Motor neuron (in vitro differentiated cells): ENCODE measurements at regions not wholly inside any gene's neighbourhood (a gene's known extent, or its start where the extent isn't known, plus 50 kb on each side); places are given as distances from the start of the nearest gene placed in this dataset.
"Not testable (repeated sequence)": the region's sequence is repeated elsewhere in the genome, so short reads cannot be mapped to it uniquely, and the experiment has no call there.

ENCODE experiments used
- ATAC-seq, 8 experiments: fragments of 200-7000 bp; cut with Tn5 transposase; replicated peaks in 6 of 8; 2 replicates each; pipeline ENCODE4 v1.8.0; 2021; ENCODE audit warnings: mild to moderate bottlenecking in 8 of 8, moderate library complexity in 8 of 8
- H3K27ac ChIP-seq, 2 donors: fragments of 250-450 bp; sonication (Bioruptor Pico); 2 replicates each; pipeline ENCODE4 v1.9.0; 2021; ENCODE audit warnings: antibody characterized with exemption in 2 of 2, mild to moderate bottlenecking in 2 of 2, moderate library complexity in 1 of 2
- H3K4me1 ChIP-seq, 2 donors: fragments of 250-450 bp; sonication (Bioruptor Pico); replicated peaks in 1 of 2; 2 replicates each; pipeline ENCODE4 v1.6.1; 2021; ENCODE audit warnings: antibody characterized with exemption in 2 of 2, mild to moderate bottlenecking in 2 of 2, moderate library complexity in 1 of 2
- H3K4me3 ChIP-seq, 5 donors: fragments of 250-450 bp; sonication (Bioruptor Pico); 2 replicates each; pipeline ENCODE4 v1.9.0; 2021; ENCODE audit warnings: antibody characterized with exemption in 5 of 5, mild to moderate bottlenecking in 5 of 5, moderate library complexity in 4 of 5
- WGBS, 10 experiments: fragments of 450-650 bp; shearing (Covaris generic); methylation state at CpG; one replicate each; pipeline ENCODE4 v1.0.0; 2022; 5-methylcytosine and 5-hydroxymethylcytosine counted together
- in situ Hi-C, 9 experiments: fragments of 400-800 bp; cut with MboI; loops; one replicate each; pipeline ENCODE4 v1.15.0; 2021; ENCODE audit warnings: low sequenced_read_pairs in 9 of 9, low pct_unique_long_range_greater_than_20kb in 2 of 9; ENCODE audit not compliant: unreplicated experiment in 9 of 9

DNA sequence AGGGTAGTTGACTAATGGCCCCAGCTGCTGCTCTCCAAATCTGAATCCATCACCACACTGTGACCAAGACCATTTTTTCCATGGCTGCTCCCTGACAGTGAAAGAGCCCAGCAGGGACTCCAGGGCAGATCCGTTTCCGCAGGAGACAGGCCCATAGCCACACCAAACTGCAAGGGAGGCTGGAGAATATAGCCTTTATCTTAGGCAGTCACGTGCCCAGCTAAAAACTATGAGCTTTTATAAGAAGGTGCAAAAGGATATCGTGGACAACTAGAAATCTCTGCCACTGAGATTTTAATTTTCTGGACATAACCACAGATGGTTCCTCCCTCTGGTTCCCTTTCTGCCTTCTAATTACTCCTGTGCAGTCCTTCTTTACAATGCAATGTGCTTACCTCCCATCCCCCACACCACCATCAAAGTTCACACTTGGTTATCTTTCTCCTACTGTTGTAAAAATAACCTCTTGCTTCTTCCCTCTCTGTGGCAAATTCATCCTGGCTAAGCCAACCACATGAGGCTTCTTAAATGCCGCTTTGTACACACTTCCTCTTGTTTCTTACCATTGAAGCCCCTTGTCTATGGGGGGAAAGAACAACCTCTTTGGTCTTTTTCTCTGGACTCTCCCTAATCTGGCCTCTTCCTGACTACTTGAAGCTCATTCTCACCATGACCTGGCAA, 233.7 kb downstream of the SHQ1 start:
- Histone ChIP-seq H3K27ac (no peak overlapping the region), H3K4me3 (no peak overlapping the region), H3K4me1 (peaks cover 10 to 14% of the 10 kb centered on the region in 2 donors)
- WGBS, 10 experiments: 66 to 94% (median 89%) methylated on average over 1 to 4 of the region's 5 CpGs; no CpG with 5 or more reads in 3 of the 10 experiments
- in situ Hi-C loops: no loop called here
- no peak for ATAC-seq

DNA sequence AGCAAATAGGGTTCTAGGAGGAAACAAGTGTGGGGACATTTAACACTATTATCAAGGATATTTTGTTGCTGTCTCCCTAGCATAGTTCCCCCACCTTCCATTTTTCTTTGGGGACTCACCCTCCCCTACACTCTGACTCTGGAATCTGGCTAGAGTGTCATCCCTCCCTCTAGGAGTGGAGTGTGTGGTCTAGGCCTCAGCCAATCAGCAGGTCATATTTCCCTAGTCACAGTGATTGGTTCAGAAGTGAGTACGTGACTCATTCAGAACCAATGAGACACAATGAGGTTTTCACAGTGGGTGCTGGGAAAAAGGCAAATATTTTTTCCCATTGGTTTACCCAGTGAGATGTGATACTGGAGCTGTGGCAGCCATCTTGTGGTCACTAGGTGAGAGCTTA, 234.4 kb downstream of the SHQ1 start:
- 60 to 100% (median 81%) methylated on average over 1 of the region's 1 CpG; no CpG with 5 or more reads in 4 of the 10 experiments for WGBS, 10 experiments
- no peak for ATAC-seq
- in situ Hi-C loops: no loop called here
- peaks cover 10 to 14% of the 10 kb centered on the region in 2 donors for H3K4me1 ChIP-seq
- no peak overlapping the region for H3K4me3 ChIP-seq
- no peak overlapping the region for H3K27ac ChIP-seq

DNA sequence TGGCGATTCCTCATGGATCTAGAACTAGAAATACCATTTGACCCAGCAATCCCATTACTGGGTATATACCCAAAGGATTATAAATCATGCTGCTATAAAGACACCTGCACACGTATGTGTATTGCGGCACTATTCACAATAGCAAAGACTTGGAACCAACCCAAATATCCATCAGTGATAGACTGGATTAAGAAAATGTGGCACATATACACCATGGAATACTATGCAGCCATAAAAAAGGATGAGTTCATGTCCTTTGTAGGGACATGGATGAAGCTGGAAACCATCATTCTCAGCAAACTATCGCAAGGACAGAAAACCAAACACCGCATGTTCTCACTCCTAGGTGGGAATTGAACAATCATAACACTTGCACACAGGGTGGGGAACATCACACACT, 239.1 kb downstream of the SHQ1 start:
- H3K4me1 ChIP-seq: peaks cover 12 to 14% of the 10 kb centered on the region in 2 donors
- WGBS, 10 experiments: 20 to 93% methylated on average over 1 to 3 of the region's 5 CpGs; no CpG with 5 or more reads in 8 of the 10 experiments
- in situ Hi-C loops, ATAC-seq, H3K4me3 ChIP-seq, H3K27ac ChIP-seq: not testable (repeated sequence)

DNA sequence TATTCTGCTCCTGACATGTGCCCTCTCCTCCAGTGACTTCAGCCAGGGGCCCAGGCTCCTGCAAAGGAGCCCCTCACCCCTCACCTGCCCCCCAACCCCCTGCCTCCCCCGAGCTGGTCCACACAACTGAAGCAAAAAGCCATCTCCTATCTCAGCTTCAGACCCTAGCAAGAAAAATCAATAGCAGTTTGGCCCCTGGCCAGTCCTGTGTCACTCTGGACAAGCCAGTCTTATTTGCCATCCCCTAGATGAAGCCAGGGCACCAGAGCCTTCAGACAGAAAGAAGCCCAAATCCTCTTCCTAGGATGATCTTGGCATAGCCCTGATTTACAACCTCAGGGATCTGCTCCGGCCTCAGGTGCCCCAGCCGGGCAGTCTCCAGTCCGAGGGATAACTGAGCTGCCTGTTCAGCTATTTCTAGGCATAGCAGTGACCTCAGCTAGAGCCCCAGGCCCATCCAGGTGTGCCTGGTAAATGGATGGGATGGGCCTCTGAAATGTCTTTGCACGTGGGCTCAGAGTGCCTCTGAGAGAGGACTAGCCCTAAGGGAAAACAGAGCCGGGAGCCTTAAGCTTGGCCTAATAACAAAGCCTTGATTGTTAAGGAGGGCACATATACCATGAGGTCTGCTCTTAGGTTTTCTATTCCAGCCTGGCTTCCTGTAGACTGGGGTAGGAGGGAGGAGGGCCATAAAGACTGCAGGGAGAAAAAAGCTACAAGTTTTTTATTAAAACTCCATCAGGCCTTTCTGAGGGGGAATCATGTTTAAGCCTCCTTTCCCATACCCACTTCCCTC, 242.0 kb downstream of the SHQ1 start:
- WGBS, 10 experiments: 60 to 100% (median 68%) methylated on average over 1 to 4 of the region's 6 CpGs; no CpG with 5 or more reads in 6 of the 10 experiments
- ATAC-seq: peak in 2 of 8 experiments; percentile 24 to 43
- H3K4me1 ChIP-seq: peaks cover 14 to 16% of the 10 kb centered on the region in 2 donors
- in situ Hi-C loops: no loop called here
- H3K27ac ChIP-seq: no peak overlapping the region
- no peak overlapping the region for H3K4me3 ChIP-seq

DNA sequence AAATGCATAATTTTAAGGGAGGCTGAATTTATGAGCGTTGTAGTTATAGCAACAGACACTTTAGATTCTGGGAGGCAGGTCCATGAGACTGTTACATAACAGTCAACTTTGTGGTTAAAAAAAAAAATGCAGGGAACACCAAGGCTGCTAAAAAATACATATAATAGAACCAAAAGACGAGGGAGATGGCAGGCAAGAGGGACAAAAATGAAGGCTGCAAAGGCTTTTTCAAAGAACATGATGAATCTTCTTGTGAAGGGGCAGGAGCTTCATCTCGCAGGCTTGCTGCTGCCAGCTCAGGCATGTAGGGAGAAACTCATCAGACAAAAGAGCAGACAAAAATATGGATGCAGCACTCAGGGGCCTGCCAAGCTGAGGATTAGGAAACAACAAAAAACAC, 243.9 kb downstream of the SHQ1 start:
- Histone ChIP-seq H3K4me3 (no peak overlapping the region), H3K27ac (no peak overlapping the region), H3K4me1 (peaks cover 16 to 21% of the 10 kb centered on the region in 2 donors)
- ATAC-seq: no peak
- in situ Hi-C loops: no loop called here
- 0 to 100% (median 56%) methylated on average over 1 to 3 of the region's 3 CpGs; no CpG with 5 or more reads in 2 of the 10 experiments for WGBS, 10 experiments

DNA sequence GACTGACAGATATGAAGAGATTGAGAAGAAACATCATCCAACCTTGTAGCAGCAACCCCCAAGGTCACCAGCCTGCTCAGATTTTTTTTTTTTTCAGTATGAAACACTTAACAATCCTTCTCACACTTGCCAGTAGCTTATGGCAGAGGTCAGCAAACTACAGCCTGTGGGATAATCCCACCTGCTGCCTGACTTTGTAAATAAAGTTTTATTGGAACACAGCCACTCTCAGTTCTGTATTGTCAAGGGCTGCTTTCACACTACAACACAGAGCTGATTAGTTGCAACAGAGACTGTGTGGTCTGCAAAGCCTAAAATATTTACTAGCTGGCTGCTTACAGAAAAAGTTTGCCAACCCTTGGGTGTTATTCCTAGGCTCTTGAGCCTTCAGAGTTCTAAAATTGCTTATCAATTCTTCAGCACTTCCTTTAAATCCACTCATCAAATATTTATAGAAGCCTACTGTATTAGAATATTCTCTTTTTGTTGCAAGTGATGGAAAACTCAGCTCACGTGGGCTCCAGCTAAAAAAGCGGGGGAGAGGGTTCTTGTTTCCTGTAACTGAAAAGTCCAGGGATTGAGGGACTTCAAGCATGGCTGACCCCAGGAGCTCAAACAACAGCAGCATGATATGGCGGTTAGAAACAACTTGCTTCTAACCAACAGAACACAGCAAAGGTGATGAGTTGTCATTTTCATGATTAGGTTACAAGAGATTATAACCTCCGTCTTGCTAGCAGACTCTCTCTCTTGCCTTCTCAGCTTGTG, 246.1 kb downstream of the SHQ1 start:
- H3K27ac ChIP-seq: no peak overlapping the region
- no peak for ATAC-seq
- H3K4me1 ChIP-seq: peaks cover 23 to 31% of the 10 kb centered on the region in 2 donors
- 38 to 100% (median 90%) methylated on average over 1 to 3 of the region's 4 CpGs; no CpG with 5 or more reads in 2 of the 10 experiments for WGBS, 10 experiments
- H3K4me3 ChIP-seq: no peak overlapping the region
- in situ Hi-C loops: no loop called here

DNA sequence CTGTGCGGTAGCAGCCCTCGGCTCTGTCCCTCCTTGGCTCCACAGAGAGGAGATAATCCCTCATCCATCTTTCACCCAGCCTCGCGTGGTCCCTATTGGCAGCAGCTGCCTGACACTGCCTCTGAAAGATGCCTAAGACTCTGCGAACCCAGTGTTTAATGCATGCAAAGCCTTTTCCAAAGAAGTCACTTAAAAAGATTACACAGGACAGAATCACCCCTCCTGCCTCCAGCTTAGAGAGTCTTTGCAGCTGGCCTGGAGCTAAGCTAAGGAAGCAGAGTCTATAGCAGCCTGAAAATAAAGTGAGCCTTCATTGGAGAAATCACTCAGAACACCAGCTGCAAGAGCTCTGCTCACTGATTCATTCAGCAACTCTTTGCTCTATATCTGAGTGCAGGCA, 247.2 kb downstream of the SHQ1 start:
- H3K27ac ChIP-seq: peak overlapping the region in 1 of 2 donors; percentile 45
- no peak overlapping the region for H3K4me3 ChIP-seq
- WGBS, 10 experiments: 20 to 69% (median 45%) methylated on average over 1 to 5 of the region's 5 CpGs; no CpG with 5 or more reads in 2 of the 10 experiments
- in situ Hi-C loops: no loop called here
- ATAC-seq: peak in 5 of 8 experiments; percentile 11 to 46 (median 35)
- peaks cover 21 to 30% of the 10 kb centered on the region in 2 donors for H3K4me1 ChIP-seq

DNA sequence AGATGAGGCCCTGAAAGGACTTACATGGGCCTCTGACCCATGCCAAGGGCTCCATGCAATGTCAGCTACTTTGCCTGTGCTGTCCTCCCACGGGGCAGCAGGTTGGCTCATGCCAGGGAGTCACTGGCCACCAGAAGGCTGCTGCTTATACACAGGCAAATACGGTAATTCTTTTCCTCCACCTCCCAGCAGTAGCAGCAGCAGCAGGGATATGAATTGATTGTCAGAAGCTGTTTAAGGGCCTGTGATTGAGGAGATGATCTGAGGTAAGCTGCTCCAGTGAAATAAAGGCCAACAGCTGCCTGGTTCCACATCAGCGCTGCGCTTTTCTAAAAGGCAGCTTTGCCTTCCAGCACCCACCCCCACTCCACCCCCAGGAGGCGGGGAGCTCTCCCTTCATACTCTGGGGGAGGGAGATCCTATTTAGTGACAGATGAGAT, 250.5 kb downstream of the SHQ1 start:
- WGBS, 10 experiments: 0 to 43% (median 19%) methylated on average over 1 to 3 of the region's 5 CpGs; no CpG with 5 or more reads in 6 of the 10 experiments
- no peak overlapping the region for H3K4me3 ChIP-seq
- peak overlapping the region; percentile 32 to 52 for H3K27ac ChIP-seq
- peak; percentile 52 to 92 (median 80) for ATAC-seq
- in situ Hi-C loops: no loop called here
- H3K4me1 ChIP-seq: peaks cover 18 to 40% of the 10 kb centered on the region in 2 donors

DNA sequence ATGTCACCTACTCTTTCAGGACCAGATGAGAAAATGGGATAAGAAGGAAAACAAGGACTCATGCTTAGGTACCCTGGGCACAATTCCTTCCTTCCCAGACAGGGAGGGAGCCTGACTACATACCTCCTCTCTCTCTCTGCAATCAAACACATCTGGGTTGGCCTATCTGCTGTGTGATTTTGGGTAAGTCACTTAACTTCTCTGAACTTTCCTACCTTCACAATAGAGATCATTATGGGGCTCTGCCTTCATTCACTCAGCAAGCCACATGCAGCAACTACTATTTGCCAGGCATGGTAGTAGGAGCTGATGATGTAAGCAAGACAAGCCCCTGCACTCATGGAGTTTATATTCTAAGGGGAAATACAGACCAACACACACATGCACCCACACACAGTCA, 251.2 kb downstream of the SHQ1 start:
- Histone ChIP-seq H3K4me3 (no peak overlapping the region), H3K27ac (no peak overlapping the region), H3K4me1 (peaks cover 18 to 41% of the 10 kb centered on the region in 2 donors)
- ATAC-seq: no peak
- in situ Hi-C loops: no loop called here

DNA sequence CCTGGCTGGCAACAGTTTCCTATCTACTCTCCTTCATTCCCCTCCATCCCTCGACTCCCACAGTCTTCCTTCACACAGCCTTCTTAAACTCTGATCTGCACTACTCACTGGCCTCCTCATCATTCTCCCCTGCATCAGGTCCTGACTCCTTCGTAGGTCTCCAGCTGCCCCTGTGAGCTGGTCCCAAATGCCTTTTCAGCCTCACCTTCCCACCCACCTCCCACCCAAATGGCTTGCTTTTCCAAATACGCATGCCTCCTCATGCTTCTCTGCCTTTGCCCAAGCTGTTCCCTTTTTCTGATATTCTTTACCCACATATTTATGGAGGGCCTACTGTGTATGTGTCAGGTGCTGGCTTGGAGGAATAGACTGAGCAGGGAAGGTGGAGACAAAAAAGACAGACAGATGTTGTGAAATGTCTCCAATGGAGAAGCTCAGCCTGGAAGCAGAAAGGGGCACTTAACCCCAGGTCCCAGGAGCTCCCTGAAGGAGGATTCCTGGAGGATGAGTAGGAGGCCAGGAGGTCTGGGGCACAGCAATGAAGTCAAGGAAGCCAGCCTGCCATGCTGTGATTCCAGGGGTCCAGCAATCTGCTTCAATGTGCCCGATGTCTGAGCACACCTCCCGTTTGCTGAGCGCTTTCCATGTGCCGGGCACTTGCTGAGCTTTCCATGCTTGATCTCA, 252.2 kb downstream of the SHQ1 start:
- 62 to 100% (median 81%) methylated on average over 1 to 4 of the region's 7 CpGs; no CpG with 5 or more reads in 2 of the 10 experiments for WGBS, 10 experiments
- no peak overlapping the region for H3K27ac ChIP-seq
- in situ Hi-C loops: no loop called here
- H3K4me1 ChIP-seq: peaks cover 24 to 48% of the 10 kb centered on the region in 2 donors
- no peak overlapping the region for H3K4me3 ChIP-seq
- no peak for ATAC-seq

DNA sequence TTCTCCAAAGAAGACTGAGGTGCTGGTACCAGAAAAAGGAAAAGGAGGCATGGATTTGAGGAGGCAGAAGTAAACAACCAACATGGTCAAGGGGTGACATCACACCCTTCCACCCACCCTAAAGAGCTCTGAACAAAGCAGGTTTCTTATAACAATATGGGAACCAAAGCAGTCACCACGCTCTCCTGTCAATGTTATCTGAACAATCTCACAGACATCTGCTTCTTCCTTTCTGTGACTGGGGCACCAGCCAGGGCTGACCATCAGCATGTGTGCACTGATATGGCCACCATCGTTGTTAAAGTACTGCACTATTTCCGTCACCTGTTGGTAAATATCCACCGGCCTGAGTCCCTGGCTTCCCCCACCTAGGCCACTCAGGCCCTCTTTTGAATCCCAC, 252.9 kb downstream of the SHQ1 start:
- in situ Hi-C loops: no loop called here
- Histone ChIP-seq H3K4me3 (no peak overlapping the region), H3K27ac (no peak overlapping the region), H3K4me1 (peaks cover 31 to 49% of the 10 kb centered on the region in 2 donors)
- 75 to 100% (median 83%) methylated on average over 1 to 4 of the region's 4 CpGs; no CpG with 5 or more reads in 4 of the 10 experiments for WGBS, 10 experiments
- no peak for ATAC-seq

DNA sequence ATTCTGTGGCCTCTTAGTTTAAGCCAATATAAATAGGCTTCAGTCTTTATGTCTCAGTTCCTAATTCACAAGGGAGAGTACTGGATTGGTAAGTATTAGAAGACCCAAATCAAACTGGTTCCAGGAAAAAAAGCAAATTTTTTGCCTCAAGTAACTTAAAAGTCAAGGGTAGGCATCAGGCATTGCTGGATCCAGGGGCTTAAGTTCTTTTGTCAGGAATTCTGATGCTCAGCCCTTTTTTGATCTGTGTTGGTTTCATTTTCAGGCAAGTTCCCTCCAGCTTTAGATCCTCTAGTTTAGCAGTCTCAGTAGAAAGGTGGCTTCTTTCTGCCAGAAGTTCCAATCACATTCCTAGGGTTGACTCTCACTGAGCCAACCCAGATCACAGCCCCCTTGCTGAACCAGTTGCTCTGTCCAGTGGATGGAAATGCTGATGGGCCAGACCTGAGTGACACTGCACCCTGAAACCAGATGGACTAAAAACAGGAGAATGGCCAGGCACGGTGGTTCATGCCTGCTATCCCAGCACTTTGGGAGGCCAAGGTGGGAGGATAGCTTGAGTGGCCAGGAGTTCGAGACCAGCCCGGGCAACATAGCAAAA, 253.5 kb downstream of the SHQ1 start:
- 89 to 100% (median 100%) methylated on average over 1 to 3 of the region's 3 CpGs; no CpG with 5 or more reads in 7 of the 10 experiments for WGBS, 10 experiments
- ATAC-seq: no peak
- in situ Hi-C loops: no loop called here
- Histone ChIP-seq H3K4me1 (peaks cover 35 to 54% of the 10 kb centered on the region in 2 donors), H3K27ac (peak overlapping the region in 1 of 2 donors; percentile 7), H3K4me3 (no peak overlapping the region)
